ENCODE measurements at regions not wholly inside any gene's neighbourhood (a gene's known extent, or its start where the extent isn't known, plus 50 kb on each side); places are given as distances from the start of the nearest gene placed in this dataset.
"Not testable (repeated sequence)": the region's sequence is repeated elsewhere in the genome, so short reads cannot be mapped to it uniquely, and the experiment has no call there.

DNA sequence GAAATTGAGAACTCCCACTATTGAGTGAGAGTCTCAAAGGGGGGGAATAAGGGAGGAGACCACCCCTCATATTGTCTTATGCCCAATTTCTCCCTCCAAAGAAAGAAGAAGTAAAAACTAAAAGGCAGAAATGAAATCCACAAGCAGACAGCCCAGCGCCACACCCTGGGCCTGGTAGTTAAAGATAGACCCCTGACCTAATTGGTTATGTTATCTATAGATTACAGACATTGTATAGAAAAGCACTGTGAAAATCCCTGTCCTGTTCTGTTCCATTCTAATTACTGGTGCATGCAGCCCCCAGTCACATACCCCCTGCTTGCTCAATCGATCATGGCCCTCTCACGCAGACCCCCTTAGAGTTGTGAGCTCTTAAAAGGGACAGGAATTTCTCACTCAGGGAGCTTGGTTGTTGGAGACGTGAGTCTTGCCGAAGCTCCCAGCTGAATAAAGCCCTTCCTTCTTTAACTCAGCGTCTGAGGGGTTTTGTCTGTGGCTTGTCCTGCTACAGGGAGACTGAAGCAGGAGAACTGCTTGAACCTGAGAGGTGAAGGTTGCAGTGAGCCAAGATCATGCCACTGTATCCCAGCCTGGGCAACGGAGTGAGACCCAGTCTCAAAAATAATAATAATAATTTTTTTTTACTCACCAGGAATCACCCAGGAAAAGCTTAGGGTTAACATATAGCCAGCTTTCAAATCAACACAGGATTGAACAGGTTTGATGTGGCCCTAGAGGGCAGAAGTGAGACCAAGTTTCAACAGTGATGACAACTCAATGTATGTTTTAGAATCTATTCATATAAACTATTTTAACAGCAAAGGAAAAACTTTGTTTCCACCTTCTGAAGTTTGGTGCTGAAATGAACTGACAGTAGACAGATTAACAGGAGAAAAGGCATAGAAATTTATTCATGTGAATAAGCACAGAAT lies 181.4 kb upstream of the NDUFV2 start:
- DNase-seq (ENCODE audit: extremely low read depth in 1 of 4, low spot score in 3 of 4) (peak in 1 of 4 experiments; percentile 52), ATAC-seq (peak; percentile 96)
- Histone ChIP-seq H3K79me2 (ENCODE audit: control insufficient read depth, insufficient read depth, low read length) (peaks cover 38% of the 10 kb centered on the region), H3K4me1 (replicated peaks in 1 of 2; ENCODE audit: control insufficient read depth in 2 of 2, insufficient read depth in 2 of 2, low read length in 2 of 2) (peaks cover 0 to 22% of the 10 kb centered on the region in 2 experiments; a peak in 3 of 5 replicates), H3K36me3 (ENCODE audit: control insufficient read depth, insufficient read depth, low read length) (peaks cover 39% of the 10 kb centered on the region), H3K27ac (ENCODE audit: extremely low read depth, low read depth, low read length) (peak overlapping the region; percentile 68; the same call in 2 of the 3 replicates)
- POLR2A ChIA-PET: interaction anchor here (0.8 to 1.7 kb wide), 4 partner anchors 11 to 75 kb away, joined by 3 to 5 read pairs (median 3); no protein-coding TSS in a partner anchor
- H3K9me1 ChIP-seq (ENCODE audit: control insufficient read depth, insufficient read depth, low read length); H3K4me2 ChIP-seq (ENCODE audit: insufficient read depth, low read length); BruUV-seq (replicated peaks); in situ Hi-C loops (cut with MboI); H3K4me3 ChIP-seq; H3K9ac ChIP-seq (ENCODE audit: insufficient read depth in 1 of 2, low read depth in 2 of 2, low read length in 2 of 2); CTCF ChIA-PET (ENCODE audit: low intra/inter-chr PET ratio); H4K20me1 ChIP-seq (replicated peaks; ENCODE audit: control insufficient read depth, insufficient read depth, low read length); H3K27me3 ChIP-seq (ENCODE audit: control insufficient read depth in 2 of 2, insufficient read depth in 2 of 2, low read length in 2 of 2); FAIRE-seq; H3K9me3 ChIP-seq (replicated peaks; ENCODE audit: control insufficient read depth, insufficient read depth, low read depth, low read length); H2AFZ ChIP-seq (ENCODE audit: low read depth, low read length); TF ChIP-seq TEAD4 (CRISPR knock-in tag; IDR thresholded peaks at IDR 0.05; ENCODE audit: borderline replicate concordance): not testable (repeated sequence)
- intact Hi-C loops (cut with micrococcal nuclease): loop anchor here (5.0 kb wide), 2 partner anchors 39 to 61 kb away; no protein-coding TSS in a partner anchor
- WGBS (ENCODE audit: insufficient coverage, low coverage, missing lambda C conversion rate): 51% methylated on average over 7 of the region's 7 CpGs
- TF ChIP-seq CBFA2T2 (conservative IDR thresholded peaks at IDR 0.05) (peak; percentile 78), SMAD4 (CRISPR knock-in tag; conservative IDR thresholded peaks at IDR 0.05) (peak; percentile 70), CC2D1A (IDR thresholded peaks at IDR 0.05) (peak; percentile 57), SMARCC2 (IDR thresholded peaks at IDR 0.05; ENCODE audit: low read depth) (peak; percentile 68; the same call in 1 of the 2 replicates), ZBTB7A (IDR thresholded peaks at IDR 0.05; ENCODE audit: borderline replicate concordance, control insufficient read depth, low read depth, low read length) (0 out of 2 replicates have a peak, but pooled peaks have one; percentile 18), SMARCE1 (IDR thresholded peaks at IDR 0.05) (peak; percentile 82), SOX6 (IDR thresholded peaks at IDR 0.05) (peak; percentile 81), HDAC3 (IDR thresholded peaks at IDR 0.05; ENCODE audit: borderline replicate concordance, partially characterized antibody) (peak; percentile 47), PHB2 (IDR thresholded peaks at IDR 0.05; ENCODE audit: low read depth) (peak; percentile 13; the same call in 1 of the 2 replicates), BCOR (IDR thresholded peaks at IDR 0.05) (peak; percentile 48; the same call in 1 of the 2 replicates), KLF16 (IDR thresholded peaks at IDR 0.05) (peak; percentile 36; the same call in 1 of the 2 replicates), TEAD4 (IDR thresholded peaks at IDR 0.05; ENCODE audit: low read length) (peak; percentile 32; the same call in 1 of the 2 replicates), NCOA1 (IDR thresholded peaks at IDR 0.05; ENCODE audit: low read depth) (peak; percentile 16; the same call in 1 of the 2 replicates), HDGF (IDR thresholded peaks at IDR 0.05) (0 out of 2 replicates have a peak, but pooled peaks have one; percentile 48), ARID1B (IDR thresholded peaks at IDR 0.05) (peak; percentile 93)
- TF ChIP-seq, protein P1, sequence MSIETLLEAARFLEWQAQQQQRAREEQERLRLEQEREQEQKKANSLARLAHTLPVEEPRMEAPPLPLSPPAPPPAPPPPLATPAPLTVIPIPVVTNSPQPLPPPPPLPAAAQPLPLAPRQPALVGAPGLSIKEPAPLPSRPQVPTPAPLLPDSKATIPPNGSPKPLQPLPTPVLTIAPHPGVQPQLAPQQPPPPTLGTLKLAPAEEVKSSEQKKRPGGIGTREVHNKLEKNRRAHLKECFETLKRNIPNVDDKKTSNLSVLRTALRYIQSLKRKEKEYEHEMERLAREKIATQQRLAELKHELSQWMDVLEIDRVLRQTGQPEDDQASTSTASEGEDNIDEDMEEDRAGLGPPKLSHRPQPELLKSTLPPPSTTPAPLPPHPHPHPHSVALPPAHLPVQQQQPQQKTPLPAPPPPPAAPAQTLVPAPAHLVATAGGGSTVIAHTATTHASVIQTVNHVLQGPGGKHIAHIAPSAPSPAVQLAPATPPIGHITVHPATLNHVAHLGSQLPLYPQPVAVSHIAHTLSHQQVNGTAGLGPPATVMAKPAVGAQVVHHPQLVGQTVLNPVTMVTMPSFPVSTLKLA (conservative IDR thresholded peaks at IDR 0.05): 0 out of 4 replicates have a peak, but pooled peaks of 1 of the 2 experiments have one; percentile 1
- TF ChIP-seq, protein P2, sequence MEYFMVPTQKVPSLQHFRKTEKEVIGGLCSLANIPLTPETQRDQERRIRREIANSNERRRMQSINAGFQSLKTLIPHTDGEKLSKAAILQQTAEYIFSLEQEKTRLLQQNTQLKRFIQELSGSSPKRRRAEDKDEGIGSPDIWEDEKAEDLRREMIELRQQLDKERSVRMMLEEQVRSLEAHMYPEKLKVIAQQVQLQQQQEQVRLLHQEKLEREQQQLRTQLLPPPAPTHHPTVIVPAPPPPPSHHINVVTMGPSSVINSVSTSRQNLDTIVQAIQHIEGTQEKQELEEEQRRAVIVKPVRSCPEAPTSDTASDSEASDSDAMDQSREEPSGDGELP (CRISPR knock-in tag; IDR thresholded peaks at IDR 0.05; ENCODE audit: borderline replicate concordance): peak; percentile 32; the same call in 1 of the 2 replicates
- TF ChIP-seq, protein P3, sequence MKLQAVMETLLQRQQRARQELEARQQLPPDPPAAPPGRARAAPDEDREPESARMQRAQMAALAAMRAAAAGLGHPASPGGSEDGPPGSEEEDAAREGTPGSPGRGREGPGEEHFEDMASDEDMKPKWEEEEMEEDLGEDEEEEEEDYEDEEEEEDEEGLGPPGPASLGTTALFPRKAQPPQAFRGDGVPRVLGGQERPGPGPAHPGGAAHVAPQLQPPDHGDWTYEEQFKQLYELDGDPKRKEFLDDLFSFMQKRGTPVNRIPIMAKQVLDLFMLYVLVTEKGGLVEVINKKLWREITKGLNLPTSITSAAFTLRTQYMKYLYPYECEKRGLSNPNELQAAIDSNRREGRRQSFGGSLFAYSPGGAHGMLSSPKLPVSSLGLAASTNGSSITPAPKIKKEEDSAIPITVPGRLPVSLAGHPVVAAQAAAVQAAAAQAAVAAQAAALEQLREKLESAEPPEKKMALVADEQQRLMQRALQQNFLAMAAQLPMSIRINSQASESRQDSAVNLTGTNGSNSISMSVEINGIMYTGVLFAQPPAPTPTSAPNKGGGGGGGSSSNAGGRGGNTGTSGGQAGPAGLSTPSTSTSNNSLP (IDR thresholded peaks at IDR 0.05; ENCODE audit: borderline replicate concordance, low read depth, low read length): peak; percentile 39; the same call in 1 of the 2 replicates

All from K562 (cell line).